HEK293T (cell line): ENCODE measurements at regions not wholly inside any gene's neighbourhood (a gene's known extent, or its start where the extent isn't known, plus 50 kb on each side); places are given as distances from the start of the nearest gene placed in this dataset.

Experiments used
- CTCF ChIA-PET: fragments of 350-600 bp; formaldehyde crosslinking; extraction: SDS; loops from one replicate; lab custom pipeline; 2021; ENCODE audit warnings: antibody characterized with exemption, inconsistent platforms; lab: Yijun Ruan, JAX
- POLR2A ChIA-PET: fragments of 350-600 bp; formaldehyde crosslinking; extraction: SDS; loops from one replicate; lab custom pipeline; 2020; ENCODE audit warnings: antibody characterized with exemption, inconsistent platforms; lab: Yijun Ruan, JAX
- DNase-seq: peaks from one replicate; pipeline ENCODE4 v3.0.0; 2012; ENCODE audit warnings: mixed read lengths; ENCODE audit errors: extremely low spot score
- ARNT ChIP-seq: fragments of 450-650 bp; IDR thresholded peaks from 2 replicates; pipeline ENCODE4 v1.6.1; 2017; ENCODE audit warnings: mild to moderate bottlenecking
- BHLHE40 ChIP-seq: fragments of 450-650 bp; IDR thresholded peaks from 2 replicates; pipeline ENCODE4 v1.6.1; 2016; ENCODE audit warnings: mild to moderate bottlenecking, moderate library complexity, borderline replicate concordance
- CTBP1 ChIP-seq: fragments of 450-650 bp; IDR thresholded peaks from 2 replicates; pipeline ENCODE4 v1.6.1; 2016; ENCODE audit warnings: borderline replicate concordance
- ELF4 ChIP-seq: fragments of 450-650 bp; IDR thresholded peaks from 2 replicates; pipeline ENCODE4 v1.6.1; 2017; ENCODE audit warnings: antibody characterized with exemption
- FOXA1 ChIP-seq: fragments of 450-650 bp; IDR thresholded peaks from 2 replicates; pipeline ENCODE4 v1.6.1; 2016; ENCODE audit warnings: mild to moderate bottlenecking
- FOXK2 ChIP-seq: fragments of 450-650 bp; IDR thresholded peaks from 2 replicates; pipeline ENCODE4 v1.6.1; 2016; ENCODE audit warnings: mild to moderate bottlenecking
- FOXM1 ChIP-seq: fragments of 450-650 bp; IDR thresholded peaks from 2 replicates; pipeline ENCODE4 v1.6.1; 2017; ENCODE audit warnings: mild to moderate bottlenecking, borderline replicate concordance
- HDGF ChIP-seq: fragments of 450-650 bp; IDR thresholded peaks from 2 replicates; pipeline ENCODE4 v1.6.1; 2017; ENCODE audit warnings: antibody characterized with exemption, borderline replicate concordance
- L3MBTL2 ChIP-seq: fragments of 450-650 bp; conservative IDR thresholded peaks from 2 replicates; pipeline ENCODE4 v1.6.1; 2016; ENCODE audit warnings: mild to moderate bottlenecking
- LEF1 ChIP-seq: fragments of 450-650 bp; IDR thresholded peaks from 2 replicates; pipeline ENCODE4 v1.6.1; 2017; ENCODE audit warnings: mild to moderate bottlenecking, borderline replicate concordance
- NFRKB ChIP-seq: fragments of 450-650 bp; IDR thresholded peaks from 2 replicates; pipeline ENCODE4 v1.6.1; 2016; ENCODE audit warnings: mild to moderate bottlenecking, moderate library complexity
- SP1 ChIP-seq: fragments of 450-650 bp; IDR thresholded peaks from 2 replicates; pipeline ENCODE4 v1.6.1; 2017
- SUZ12 ChIP-seq: fragments of 450-650 bp; IDR thresholded peaks from 2 replicates; pipeline ENCODE4 v1.6.1; 2016; ENCODE audit warnings: mild to moderate bottlenecking
- TARDBP ChIP-seq: fragments of 450-650 bp; IDR thresholded peaks from 2 replicates; pipeline ENCODE4 v1.6.1; 2016
- ZNF384 ChIP-seq: fragments of 450-650 bp; IDR thresholded peaks from 2 replicates; pipeline ENCODE4 v1.6.1; 2016
- TF ChIP-seq, protein P1 (sequence below): fragments of 450-650 bp; IDR thresholded peaks from 2 replicates; pipeline ENCODE4 v1.6.1; 2016

DNA sequence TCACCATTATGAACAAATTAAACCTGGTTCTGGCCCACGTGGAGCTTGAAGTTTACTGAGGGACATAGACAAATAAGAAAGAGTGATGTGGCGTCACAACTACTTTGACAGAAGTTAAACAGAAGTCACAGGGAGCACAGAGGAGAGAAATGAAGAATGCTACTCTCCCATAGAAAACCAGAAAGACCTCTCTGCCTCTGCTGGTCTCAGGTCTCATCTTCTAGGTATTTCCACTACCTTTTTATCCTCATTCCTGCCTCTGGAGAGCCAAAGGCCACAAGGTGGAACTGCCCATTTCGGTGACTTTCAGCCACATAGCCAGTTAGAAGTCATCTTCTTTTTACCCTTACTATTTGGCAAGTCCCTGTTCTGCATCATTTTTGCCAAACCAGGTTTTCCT, 170.5 kb downstream of the CAND1 start:
- POLR2A ChIA-PET, result no interaction called here
- DNase-seq, result no peak
- CTCF ChIA-PET, result no interaction called here
- no peak for TF ChIP-seq FOXA1
- TF ChIP-seq LEF1, result no peak
- no peak for TF ChIP-seq NFRKB
- TF ChIP-seq SP1, result no peak
- TF ChIP-seq, protein P1, sequence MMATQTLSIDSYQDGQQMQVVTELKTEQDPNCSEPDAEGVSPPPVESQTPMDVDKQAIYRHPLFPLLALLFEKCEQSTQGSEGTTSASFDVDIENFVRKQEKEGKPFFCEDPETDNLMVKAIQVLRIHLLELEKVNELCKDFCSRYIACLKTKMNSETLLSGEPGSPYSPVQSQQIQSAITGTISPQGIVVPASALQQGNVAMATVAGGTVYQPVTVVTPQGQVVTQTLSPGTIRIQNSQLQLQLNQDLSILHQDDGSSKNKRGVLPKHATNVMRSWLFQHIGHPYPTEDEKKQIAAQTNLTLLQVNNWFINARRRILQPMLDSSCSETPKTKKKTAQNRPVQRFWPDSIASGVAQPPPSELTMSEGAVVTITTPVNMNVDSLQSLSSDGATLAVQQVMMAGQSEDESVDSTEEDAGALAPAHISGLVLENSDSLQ, result no peak
- TF ChIP-seq FOXM1, result no peak
- TF ChIP-seq CTBP1, result no peak
- TF ChIP-seq TARDBP, result no peak
- TF ChIP-seq ELF4, result no peak
- no peak for TF ChIP-seq SUZ12
- no peak for TF ChIP-seq L3MBTL2
- TF ChIP-seq ZNF384, result no peak
- TF ChIP-seq BHLHE40, result no peak
- no peak for TF ChIP-seq ARNT
- no peak for TF ChIP-seq HDGF
- TF ChIP-seq FOXK2, result no peak

DNA sequence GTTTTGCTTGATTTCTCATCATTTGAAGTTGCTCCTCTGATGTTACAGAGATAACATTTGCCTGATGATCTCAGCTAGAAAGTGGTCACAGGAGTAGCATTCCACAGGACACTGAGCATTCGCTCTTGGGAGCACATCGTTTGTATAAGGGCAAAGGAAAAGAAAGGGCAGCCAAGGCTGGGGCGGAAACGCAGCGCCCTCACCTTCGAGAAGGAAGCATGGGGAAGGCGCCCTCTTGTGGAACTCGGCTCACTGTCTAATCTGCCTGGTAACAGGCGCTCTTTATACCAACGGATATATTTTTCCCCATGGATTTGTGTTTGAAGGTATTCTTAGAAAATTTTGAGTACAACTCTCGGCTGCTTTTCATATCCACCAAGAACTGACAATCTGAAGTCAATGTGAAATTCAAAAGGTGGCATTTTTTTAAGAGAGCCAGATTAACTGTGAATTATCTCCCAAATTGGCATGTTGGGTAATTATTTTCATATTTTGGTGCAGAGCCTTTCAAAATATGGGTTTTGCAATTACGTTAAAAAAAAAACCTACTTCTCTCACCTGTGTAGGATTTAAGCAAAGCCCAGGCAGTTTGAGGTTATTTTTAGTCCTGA, 172.7 kb downstream of the CAND1 start:
- TF ChIP-seq CTBP1, result no peak
- TF ChIP-seq SUZ12, result no peak
- TF ChIP-seq, protein P1, result no peak
- TF ChIP-seq BHLHE40, result no peak
- no peak for TF ChIP-seq HDGF
- no peak for TF ChIP-seq FOXK2
- no peak for TF ChIP-seq NFRKB
- TF ChIP-seq TARDBP, result no peak
- no peak for TF ChIP-seq ELF4
- TF ChIP-seq ARNT, result no peak
- no peak for TF ChIP-seq FOXA1
- TF ChIP-seq FOXM1, result no peak
- ChIA-PET CTCF (no interaction called here), POLR2A (no interaction called here)
- DNase-seq, result peak; percentile 81

DNA sequence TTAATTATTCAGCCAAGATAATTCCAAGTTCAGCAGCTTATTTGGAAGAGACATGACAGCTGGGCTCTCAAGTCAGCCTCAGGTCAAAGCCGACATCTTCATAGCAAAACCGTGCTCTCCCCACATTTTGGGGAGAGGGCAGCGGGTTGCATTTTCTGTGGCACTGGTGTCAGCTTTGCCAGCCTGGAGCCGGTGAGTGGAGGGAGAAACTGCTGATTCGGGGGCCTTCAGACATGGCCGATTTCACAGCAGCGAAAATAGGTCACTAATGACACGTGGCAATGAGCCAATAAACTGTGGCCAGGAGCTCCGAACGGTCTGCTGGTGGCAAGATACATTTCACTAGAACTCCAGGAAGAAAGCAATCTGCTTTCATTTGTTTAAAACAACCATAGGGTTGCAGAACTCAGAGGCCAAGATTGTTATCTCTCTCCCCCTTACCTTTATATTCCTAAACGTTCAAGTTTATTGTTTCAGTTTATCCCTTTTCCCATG, 173.2 kb downstream of the CAND1 start:
- CTCF ChIA-PET, result interaction anchor here (0.6 kb wide), 1 partner anchor 16 kb away, joined by 3 read pairs; no protein-coding TSS in a partner anchor
- DNase-seq, result peak; percentile 23
- POLR2A ChIA-PET, result no interaction called here
- TF ChIP-seq SUZ12, result no peak

DNA sequence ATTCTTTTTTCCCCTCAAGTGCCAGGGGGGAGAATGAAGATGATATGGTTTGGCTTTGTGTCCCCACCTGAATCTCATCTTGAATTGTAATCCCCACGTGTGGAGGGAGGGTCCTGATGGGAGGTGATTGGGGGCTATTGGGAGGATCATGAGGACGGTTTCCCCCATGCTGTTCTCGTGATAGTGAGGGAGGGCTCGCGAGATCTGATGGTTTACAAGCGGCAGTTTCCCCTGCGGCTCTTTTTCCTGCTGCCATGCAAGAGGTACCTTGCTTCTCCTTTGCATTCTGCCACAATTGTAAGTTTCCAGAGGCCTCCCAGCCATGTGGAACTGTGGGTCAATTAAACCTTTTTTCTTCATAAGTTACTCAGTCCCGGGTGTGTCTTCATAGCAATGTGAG, 173.7 kb downstream of the CAND1 start:
- ChIA-PET CTCF (interaction anchor here (0.6 kb wide), 1 partner anchor 17 kb away, joined by 3 read pairs; no protein-coding TSS in a partner anchor), POLR2A (no interaction called here)
- DNase-seq, result no peak
- TF ChIP-seq, protein P1, result no peak
- no peak for TF ChIP-seq ELF4
- TF ChIP-seq FOXK2, result no peak
- no peak for TF ChIP-seq HDGF
- TF ChIP-seq SUZ12, result no peak
- TF ChIP-seq ZNF384, result no peak
- no peak for TF ChIP-seq LEF1
- TF ChIP-seq FOXM1, result no peak
- TF ChIP-seq SP1, result no peak
- no peak for TF ChIP-seq FOXA1
- no peak for TF ChIP-seq TARDBP
- no peak for TF ChIP-seq ARNT
- TF ChIP-seq L3MBTL2, result no peak
- TF ChIP-seq CTBP1, result no peak
- TF ChIP-seq BHLHE40, result no peak
- no peak for TF ChIP-seq NFRKB

DNA sequence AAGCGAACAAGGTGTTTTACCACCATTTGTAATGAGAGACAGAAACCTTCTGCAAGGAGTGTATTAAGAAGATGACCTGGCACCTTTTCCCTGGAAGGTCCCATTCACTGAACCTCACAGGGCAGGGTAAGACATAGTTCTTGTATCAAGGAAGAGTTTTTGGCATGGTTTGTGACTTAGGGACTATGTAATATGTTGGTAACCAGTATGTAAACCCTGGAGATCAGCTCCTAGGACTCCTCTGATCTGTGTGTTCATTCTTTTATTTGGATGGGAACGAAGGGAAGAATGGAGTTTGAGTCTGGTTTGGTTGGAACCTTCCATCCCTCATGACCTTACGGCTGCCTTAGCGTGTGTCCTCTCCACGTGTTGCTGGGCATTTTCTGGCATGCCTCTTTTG, 175.4 kb downstream of the CAND1 start:
- CTCF ChIA-PET, result no interaction called here
- POLR2A ChIA-PET, result no interaction called here
- TF ChIP-seq ARNT (no peak), FOXK2 (no peak), LEF1 (no peak), L3MBTL2 (no peak), TARDBP (no peak), ZNF384 (no peak), ELF4 (no peak), FOXA1 (no peak), SUZ12 (no peak), HDGF (no peak), FOXM1 (no peak), SP1 (no peak), CTBP1 (no peak), BHLHE40 (no peak)
- TF ChIP-seq, protein P1, result no peak
- DNase-seq, result no peak

DNA sequence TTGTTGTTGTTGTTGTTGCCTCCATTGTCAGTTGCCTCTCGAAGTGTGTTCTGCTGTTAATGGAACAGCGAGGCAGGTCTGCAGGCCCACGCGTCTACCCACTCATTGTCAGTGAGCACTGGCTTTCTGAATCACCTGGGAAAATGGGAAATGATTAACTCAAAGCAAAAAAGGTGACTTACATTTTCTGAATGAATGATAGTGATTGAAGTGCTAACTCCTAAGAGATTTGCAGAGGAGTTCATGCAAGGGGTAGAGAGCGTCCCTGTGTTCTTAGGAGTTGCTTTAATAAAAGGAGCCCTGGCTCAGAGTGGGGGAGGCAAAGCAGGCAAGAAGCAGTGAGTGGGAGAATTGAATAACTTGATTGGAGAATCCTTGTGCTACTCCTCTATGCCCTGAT, 177.6 kb downstream of the CAND1 start:
- TF ChIP-seq L3MBTL2 (no peak), TARDBP (no peak), FOXA1 (no peak), HDGF (no peak), NFRKB (no peak), CTBP1 (no peak), FOXK2 (no peak), SP1 (no peak), ELF4 (no peak), LEF1 (no peak), ZNF384 (no peak), BHLHE40 (no peak), FOXM1 (no peak), SUZ12 (no peak), ARNT (no peak)
- TF ChIP-seq, protein P1, result no peak

More for the DNA sequence above, 177.6 kb downstream of the CAND1 start:
- ChIA-PET POLR2A (no interaction called here), CTCF (no interaction called here)
- DNase-seq, result no peak
